ENCODE measurements at regions not wholly inside any gene's neighbourhood (a gene's known extent, or its start where the extent isn't known, plus 50 kb on each side); places are given as distances from the start of the nearest gene placed in this dataset.
"Not testable (repeated sequence)": the region's sequence is repeated elsewhere in the genome, so short reads cannot be mapped to it uniquely, and the experiment has no call there.

DNA sequence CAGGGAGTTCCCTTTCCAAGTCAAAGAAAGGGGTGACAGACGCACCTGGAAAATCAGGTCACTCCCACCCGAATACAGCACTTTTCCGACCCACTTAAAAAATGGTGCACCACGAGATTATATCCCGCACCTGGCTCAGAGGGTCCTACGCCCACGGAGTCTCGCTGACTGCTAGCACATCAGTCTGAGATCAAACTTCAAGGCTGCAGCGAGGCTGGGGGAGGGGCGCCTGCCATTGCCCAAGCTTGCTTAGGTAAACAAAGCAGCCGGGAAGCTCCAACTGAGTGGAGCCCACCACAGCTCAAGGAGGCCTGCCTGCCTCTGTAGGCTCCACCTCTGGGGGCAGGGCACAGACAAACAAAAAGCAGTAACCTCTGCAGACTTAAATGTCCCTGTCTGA lies 277.8 kb upstream of the ARHGAP42 start:
- H3K36me3 Mint-ChIP-seq (ENCODE audit: low read depth); H3K4me1 Mint-ChIP-seq (ENCODE audit: low read depth); H3K4me3 Mint-ChIP-seq; H3K27ac Mint-ChIP-seq; H3K27me3 Mint-ChIP-seq (ENCODE audit: insufficient read depth); intact Hi-C loops (cut with micrococcal nuclease); DNase-seq (ENCODE audit: low spot score): not testable (repeated sequence)
- peaks cover 14% of the 10 kb centered on the region for H3K9me3 Mint-ChIP-seq

DNA sequence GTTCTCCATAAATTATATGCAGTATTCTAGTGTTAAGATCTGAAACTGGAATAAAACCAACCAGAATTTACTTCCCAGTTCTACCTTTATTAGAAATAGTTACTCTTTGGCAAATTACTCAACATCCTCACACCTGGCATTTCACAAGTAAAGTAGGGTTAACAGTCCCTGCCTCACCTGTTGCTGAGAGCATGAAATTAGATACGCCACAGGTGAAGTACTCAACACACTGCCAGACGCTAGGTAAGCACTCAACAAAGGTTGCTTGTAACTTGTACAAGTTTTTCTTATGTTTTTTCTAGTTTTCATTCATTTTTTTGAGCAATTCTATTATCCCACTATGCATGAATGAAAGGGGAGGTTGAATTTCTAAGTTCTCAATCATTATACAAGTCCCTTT lies 267.6 kb upstream of the ARHGAP42 start:
- H3K36me3 Mint-ChIP-seq (ENCODE audit: low read depth): no peaks in the 10 kb centered on the region
- no peak overlapping the region for H3K4me3 Mint-ChIP-seq
- no peak for DNase-seq (ENCODE audit: low spot score)

DNA sequence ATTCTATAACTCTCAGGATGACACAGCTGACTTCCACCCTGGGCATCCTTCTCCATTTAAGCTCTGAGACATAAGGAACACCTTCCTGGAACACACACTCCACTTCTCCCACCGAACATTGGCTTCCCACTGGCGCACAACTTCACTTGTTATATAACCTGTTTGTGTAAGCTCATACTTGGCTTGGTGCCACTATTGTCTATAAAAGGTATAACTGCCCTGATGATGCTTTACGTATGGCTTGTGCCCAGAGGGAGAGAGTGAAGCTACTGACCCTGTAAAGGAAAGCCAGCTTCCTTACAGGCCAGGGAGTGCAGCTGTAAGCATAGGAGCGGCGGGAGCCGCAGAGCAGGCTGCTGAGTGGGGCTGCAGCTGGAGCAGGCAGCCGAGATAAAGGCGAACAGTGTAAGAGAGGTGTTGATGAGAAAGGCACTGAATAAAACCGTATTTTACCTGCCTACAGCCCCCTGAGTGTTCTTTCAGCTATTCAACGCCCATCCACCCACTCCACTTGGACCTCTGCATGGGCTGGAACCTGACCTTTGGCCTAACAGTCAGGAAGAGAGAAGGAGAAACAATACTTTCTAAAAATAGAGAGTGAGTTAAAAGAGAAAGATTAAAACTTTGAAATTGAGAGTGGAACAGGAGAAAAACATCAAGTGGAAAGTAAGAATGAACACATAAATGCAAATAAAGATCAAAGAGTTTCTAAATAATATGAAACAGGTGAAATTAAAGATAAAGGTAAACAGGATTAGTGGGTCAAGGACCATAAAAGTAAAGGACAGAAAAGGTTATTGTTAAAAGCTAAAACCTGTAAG lies 252.1 kb upstream of the ARHGAP42 start:
- Mint-ChIP-seq H3K9me3 (peaks cover 4% of the 10 kb centered on the region), H3K27ac (no peak overlapping the region), H3K4me3 (no peak overlapping the region), H3K4me1 (ENCODE audit: low read depth) (no peaks in the 10 kb centered on the region), H3K36me3 (ENCODE audit: low read depth) (no peaks in the 10 kb centered on the region), H3K27me3 (ENCODE audit: insufficient read depth) (no peaks in the 10 kb centered on the region)
- intact Hi-C loops (cut with micrococcal nuclease): no loop called here
- DNase-seq (ENCODE audit: low spot score): no peak

More for the DNA sequence above, 267.6 kb upstream of the ARHGAP42 start:
- intact Hi-C loops (cut with micrococcal nuclease): no loop called here
- Mint-ChIP-seq H3K27me3 (ENCODE audit: insufficient read depth) (no peaks in the 10 kb centered on the region), H3K9me3 (peaks cover 14% of the 10 kb centered on the region), H3K27ac (no peak overlapping the region), H3K4me1 (ENCODE audit: low read depth) (no peaks in the 10 kb centered on the region)

DNA sequence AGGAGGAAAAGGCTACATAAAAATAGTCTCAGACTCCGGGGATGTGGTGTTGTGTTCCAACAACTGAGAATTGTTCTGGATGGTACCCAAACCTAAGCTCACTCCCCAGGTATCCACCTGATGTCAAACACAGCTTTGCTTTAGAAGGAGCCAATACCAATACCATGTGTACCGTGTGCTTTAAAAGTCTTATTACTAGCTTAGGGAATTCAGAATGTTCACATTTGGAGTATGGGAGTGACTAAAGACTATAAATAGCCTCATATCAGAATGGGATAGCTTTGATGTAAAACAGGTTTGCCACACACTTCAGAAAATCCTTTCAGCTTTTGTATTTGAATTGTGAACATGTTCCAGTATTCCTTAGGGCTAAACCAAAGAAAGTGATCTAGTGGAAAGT lies 248.7 kb upstream of the ARHGAP42 start:
- Mint-ChIP-seq H3K27me3 (ENCODE audit: insufficient read depth) (no peaks in the 10 kb centered on the region), H3K36me3 (ENCODE audit: low read depth) (no peaks in the 10 kb centered on the region), H3K9me3 (peaks cover 11% of the 10 kb centered on the region), H3K4me3 (no peak overlapping the region), H3K4me1 (ENCODE audit: low read depth) (no peaks in the 10 kb centered on the region), H3K27ac (no peak overlapping the region)
- intact Hi-C loops (cut with micrococcal nuclease): no loop called here
- no peak for DNase-seq (ENCODE audit: low spot score)

DNA sequence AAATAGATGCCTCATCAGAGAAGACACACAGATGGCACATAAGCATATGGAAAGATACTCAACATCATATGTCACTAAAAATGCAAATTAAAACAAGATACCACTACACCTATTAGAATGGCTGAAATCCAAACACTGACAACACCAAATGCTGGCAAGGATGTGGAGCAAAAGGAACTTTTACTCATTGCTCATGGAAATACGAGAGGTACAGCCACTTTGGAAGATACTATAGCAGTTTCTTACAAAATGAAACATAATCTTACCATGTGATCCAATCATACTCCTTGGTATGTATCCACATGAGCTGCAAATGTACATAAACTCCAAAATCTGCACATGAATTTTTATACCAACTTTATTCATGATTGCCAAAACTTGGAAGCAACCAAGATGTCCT lies 246.0 kb upstream of the ARHGAP42 start:
- H3K9me3 Mint-ChIP-seq: peaks cover 6% of the 10 kb centered on the region

DNA sequence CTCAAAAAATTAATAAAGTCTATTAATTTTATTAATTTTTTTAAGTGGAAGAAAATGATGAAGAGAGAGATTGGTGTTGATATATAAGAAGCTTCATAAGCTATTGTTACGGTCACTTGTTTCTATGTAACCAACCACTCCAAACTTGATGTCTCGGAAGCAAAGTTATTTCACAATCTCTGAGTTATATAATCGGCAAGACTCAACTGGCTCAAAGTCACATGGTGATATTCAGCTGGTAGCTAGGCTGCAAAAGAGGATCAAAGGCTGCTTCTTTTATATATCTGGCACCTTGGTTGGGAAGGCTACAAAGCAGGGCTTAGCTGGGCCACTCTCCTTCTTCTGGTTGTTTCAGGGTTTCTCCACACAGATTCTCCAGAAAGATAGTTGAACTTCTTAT lies 245.1 kb upstream of the ARHGAP42 start:
- DNase-seq (ENCODE audit: low spot score): no peak
- no peak overlapping the region for H3K4me3 Mint-ChIP-seq
- no peaks in the 10 kb centered on the region for H3K27me3 Mint-ChIP-seq (ENCODE audit: insufficient read depth)
- H3K27ac Mint-ChIP-seq: no peak overlapping the region
- intact Hi-C loops (cut with micrococcal nuclease): no loop called here
- no peaks in the 10 kb centered on the region for H3K36me3 Mint-ChIP-seq (ENCODE audit: low read depth)
- peaks cover 9% of the 10 kb centered on the region for H3K9me3 Mint-ChIP-seq
- no peaks in the 10 kb centered on the region for H3K4me1 Mint-ChIP-seq (ENCODE audit: low read depth)

More for the DNA sequence above, 246.0 kb upstream of the ARHGAP42 start:
- Mint-ChIP-seq H3K27me3 (ENCODE audit: insufficient read depth) (no peaks in the 10 kb centered on the region), H3K4me1 (ENCODE audit: low read depth) (no peaks in the 10 kb centered on the region), H3K27ac (no peak overlapping the region), H3K4me3 (no peak overlapping the region), H3K36me3 (ENCODE audit: low read depth) (no peaks in the 10 kb centered on the region)
- intact Hi-C loops (cut with micrococcal nuclease): no loop called here
- no peak for DNase-seq (ENCODE audit: low spot score)

DNA sequence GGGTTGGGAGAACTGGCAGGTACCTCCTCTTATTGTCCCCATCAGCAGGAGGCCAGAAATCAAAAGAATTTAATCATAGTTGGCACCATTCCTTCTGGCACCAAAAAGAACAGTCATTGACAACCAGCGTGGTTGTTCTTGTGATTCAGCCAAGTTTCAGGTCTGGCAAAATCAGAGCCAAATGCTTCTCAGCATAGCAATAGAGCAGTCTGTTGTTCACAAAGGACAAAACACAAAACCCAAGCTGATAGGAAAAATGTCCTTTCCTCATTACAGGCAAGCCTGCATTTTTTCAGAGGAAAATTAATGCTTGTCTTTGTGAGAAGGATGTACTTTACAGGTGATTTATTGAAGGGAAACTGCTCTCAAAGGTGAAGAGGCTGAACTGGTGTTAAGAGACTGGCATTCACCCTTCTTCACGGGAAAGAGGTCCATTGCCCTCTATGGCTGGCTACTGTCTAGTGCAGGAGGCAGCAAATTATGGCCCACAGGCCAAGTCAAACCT lies 241.8 kb upstream of the ARHGAP42 start:
- H3K27ac Mint-ChIP-seq: no peak overlapping the region
- no peaks in the 10 kb centered on the region for H3K36me3 Mint-ChIP-seq (ENCODE audit: low read depth)
- no peaks in the 10 kb centered on the region for H3K27me3 Mint-ChIP-seq (ENCODE audit: insufficient read depth)
- DNase-seq (ENCODE audit: low spot score): no peak
- intact Hi-C loops (cut with micrococcal nuclease): no loop called here
- H3K4me1 Mint-ChIP-seq (ENCODE audit: low read depth): no peaks in the 10 kb centered on the region
- H3K4me3 Mint-ChIP-seq: no peak overlapping the region
- H3K9me3 Mint-ChIP-seq: peaks cover 10% of the 10 kb centered on the region

DNA sequence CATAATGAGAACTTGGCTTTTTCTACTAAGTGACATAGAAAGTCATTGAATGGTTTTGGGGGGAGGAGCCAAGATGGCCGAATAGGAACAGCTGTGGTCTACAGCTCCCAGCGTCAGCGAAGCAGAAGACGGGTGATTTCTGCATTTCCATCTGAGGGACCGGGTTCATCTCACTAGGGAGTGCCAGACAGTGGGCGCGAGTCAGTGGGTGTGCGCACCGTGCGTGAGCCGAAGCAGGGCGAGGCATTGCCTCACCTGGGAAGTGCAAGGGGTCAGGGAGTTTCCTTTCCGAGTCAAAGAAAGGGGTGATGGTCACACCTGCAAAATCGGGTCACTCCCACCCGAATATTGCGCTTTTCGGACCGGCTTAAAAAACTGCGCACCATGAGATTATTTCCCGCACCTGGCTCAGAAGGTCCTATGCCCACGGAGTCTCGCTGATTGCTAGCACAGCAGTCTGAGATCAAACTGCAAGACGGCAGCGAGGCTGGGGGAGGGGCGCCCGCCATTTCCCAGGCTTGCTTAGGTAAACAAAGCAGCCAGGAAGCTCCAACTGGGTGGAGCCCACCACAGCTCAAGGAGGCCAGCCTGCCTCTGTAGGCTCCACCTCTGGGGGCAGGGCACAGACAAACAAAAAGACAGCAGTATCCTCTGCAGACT lies 235.2 kb upstream of the ARHGAP42 start:
- H3K9me3 Mint-ChIP-seq: peaks cover 11% of the 10 kb centered on the region
- H3K27me3 Mint-ChIP-seq (ENCODE audit: insufficient read depth); H3K4me3 Mint-ChIP-seq; DNase-seq (ENCODE audit: low spot score); intact Hi-C loops (cut with micrococcal nuclease); H3K27ac Mint-ChIP-seq; H3K4me1 Mint-ChIP-seq (ENCODE audit: low read depth); H3K36me3 Mint-ChIP-seq (ENCODE audit: low read depth): not testable (repeated sequence)

DNA sequence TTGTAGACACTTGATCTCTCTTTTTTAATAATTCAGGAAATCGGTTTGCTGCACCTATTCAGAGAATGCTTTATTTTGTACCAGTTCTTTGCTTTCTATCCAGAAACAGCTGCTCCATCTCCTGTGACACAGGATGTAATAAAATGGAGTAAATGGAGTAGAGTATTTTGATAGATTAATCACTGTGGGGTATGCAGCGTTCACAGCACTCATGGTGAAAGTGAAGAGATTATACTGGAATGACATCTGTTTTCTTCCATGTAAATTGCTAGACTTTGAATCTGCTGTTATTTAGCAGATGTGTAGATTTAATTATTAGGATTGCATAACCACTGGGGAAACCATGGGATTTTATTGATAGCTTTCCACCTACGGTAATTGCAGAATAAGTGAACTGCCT lies 227.3 kb upstream of the ARHGAP42 start:
- no peaks in the 10 kb centered on the region for H3K27me3 Mint-ChIP-seq (ENCODE audit: insufficient read depth)
- H3K36me3 Mint-ChIP-seq (ENCODE audit: low read depth): no peaks in the 10 kb centered on the region
- DNase-seq (ENCODE audit: low spot score): no peak
- no peak overlapping the region for H3K27ac Mint-ChIP-seq
- intact Hi-C loops (cut with micrococcal nuclease): no loop called here
- no peak overlapping the region for H3K4me3 Mint-ChIP-seq
- H3K4me1 Mint-ChIP-seq (ENCODE audit: low read depth): no peaks in the 10 kb centered on the region
- H3K9me3 Mint-ChIP-seq: peaks cover 9% of the 10 kb centered on the region

DNA sequence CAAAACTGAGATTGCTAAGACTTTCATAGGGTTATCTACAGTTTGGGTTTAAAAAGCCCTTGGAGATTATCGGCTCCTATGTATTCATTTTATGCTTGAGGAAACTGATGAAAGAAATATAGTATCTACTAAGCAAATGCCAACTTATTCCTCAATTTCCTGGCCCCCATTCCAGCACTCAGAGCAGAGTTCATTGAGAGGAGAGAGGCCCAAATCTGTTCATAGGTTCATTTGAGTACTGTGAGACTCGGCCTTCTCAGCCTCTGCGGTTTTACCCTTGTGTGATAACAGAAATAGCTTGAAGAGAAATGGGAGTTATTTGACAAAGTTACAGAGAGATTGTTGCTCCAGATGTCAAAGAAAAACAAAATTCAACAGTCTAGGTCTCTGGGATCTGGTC lies 226.7 kb upstream of the ARHGAP42 start:
- intact Hi-C loops (cut with micrococcal nuclease): no loop called here
- H3K4me1 Mint-ChIP-seq (ENCODE audit: low read depth): no peaks in the 10 kb centered on the region
- no peaks in the 10 kb centered on the region for H3K36me3 Mint-ChIP-seq (ENCODE audit: low read depth)
- no peak overlapping the region for H3K27ac Mint-ChIP-seq
- no peak overlapping the region for H3K4me3 Mint-ChIP-seq
- peaks cover 9% of the 10 kb centered on the region for H3K9me3 Mint-ChIP-seq
- DNase-seq (ENCODE audit: low spot score): no peak
- no peaks in the 10 kb centered on the region for H3K27me3 Mint-ChIP-seq (ENCODE audit: insufficient read depth)

DNA sequence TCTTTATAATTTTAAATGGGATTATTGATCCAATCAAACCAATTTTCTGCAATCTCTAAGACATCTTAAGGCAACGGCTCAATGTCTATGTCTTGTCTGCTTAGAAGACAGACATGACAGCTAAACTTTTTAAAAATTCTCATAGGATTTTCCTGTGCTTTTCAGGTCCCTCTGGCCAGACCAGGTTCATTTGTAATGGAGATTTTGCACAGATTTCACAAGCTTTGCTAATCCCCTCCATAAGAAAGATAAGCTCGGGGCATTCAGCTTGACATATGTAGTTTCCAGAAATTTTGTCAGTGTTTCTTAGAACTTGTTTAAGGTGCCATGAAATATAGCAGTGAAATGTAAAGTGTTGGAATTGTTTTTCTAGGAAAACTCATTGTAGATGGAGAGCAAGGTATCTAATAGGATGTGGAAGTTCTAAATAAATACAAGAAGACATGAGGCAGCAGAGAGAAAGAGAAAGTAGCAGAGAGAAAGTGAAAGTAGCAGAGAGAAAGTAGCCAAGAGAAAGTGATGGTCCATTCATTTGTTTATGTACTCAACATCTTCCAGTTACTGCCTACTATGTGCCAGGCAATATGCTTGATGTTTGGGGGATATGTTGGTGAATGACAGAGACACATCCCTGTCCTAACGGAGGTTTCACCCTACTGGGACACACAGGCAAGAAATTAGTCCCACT lies 219.1 kb upstream of the ARHGAP42 start:
- Mint-ChIP-seq H3K36me3 (ENCODE audit: low read depth) (no peaks in the 10 kb centered on the region), H3K27ac (no peak overlapping the region), H3K27me3 (ENCODE audit: insufficient read depth) (no peaks in the 10 kb centered on the region), H3K9me3 (peaks cover 10% of the 10 kb centered on the region), H3K4me3 (no peak overlapping the region), H3K4me1 (ENCODE audit: low read depth) (no peaks in the 10 kb centered on the region)
- intact Hi-C loops (cut with micrococcal nuclease): no loop called here
- no peak for DNase-seq (ENCODE audit: low spot score)

DNA sequence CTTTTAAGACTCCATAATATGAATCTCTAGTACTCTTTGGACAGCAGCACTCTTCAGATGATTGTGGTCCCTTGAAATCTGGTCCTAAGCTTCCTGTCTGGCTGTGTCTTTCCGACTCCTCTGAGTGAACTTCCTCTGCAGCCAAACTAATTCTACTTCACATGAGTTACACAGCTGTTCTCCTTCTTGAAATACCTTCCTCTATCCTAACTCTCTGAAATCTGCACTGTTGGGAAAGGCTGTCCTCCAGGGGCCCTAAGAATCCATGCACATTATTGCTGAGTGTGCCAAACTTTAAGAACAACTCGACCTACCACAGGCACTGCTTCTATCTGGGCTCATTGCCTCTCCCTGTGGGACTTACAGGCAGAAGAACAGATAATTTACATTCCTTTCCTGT lies 217.3 kb upstream of the ARHGAP42 start:
- Mint-ChIP-seq H3K27me3 (ENCODE audit: insufficient read depth) (no peaks in the 10 kb centered on the region), H3K27ac (no peak overlapping the region), H3K4me1 (ENCODE audit: low read depth) (no peaks in the 10 kb centered on the region), H3K4me3 (no peak overlapping the region), H3K36me3 (ENCODE audit: low read depth) (no peaks in the 10 kb centered on the region), H3K9me3 (peaks cover 10% of the 10 kb centered on the region)
- no peak for DNase-seq (ENCODE audit: low spot score)
- intact Hi-C loops (cut with micrococcal nuclease): no loop called here
